ENCODE measurements at regions not wholly inside any gene's neighbourhood (a gene's known extent, or its start where the extent isn't known, plus 50 kb on each side); places are given as distances from the start of the nearest gene placed in this dataset.

GRCh38 chr2:175277772-175278171 lies 96.3 kb upstream of the ATP5MC3 start:
- no peak for TF ChIP-seq POLR2A (IDR thresholded peaks at IDR 0.05; ENCODE audit: low read length)
- no peak for TF ChIP-seq GATA1 (IDR thresholded peaks at IDR 0.05; ENCODE audit: low read depth, low read length)
